IPS-18a (cell line): ENCODE measurements at regions not wholly inside any gene's neighbourhood (a gene's known extent, or its start where the extent isn't known, plus 50 kb on each side); places are given as distances from the start of the nearest gene placed in this dataset.

ENCODE experiments used
- H3K27ac ChIP-seq: one replicate; pipeline ENCODE4 v1.5.1; 2013; ENCODE audit warnings: low read length
- H3K27me3 ChIP-seq: one replicate; pipeline ENCODE4 v1.6.1; 2013; ENCODE audit warnings: mild to moderate bottlenecking, low read length; ENCODE audit not compliant: control insufficient read depth, insufficient read depth
- H3K36me3 ChIP-seq: one replicate; pipeline ENCODE4 v1.6.1; 2013; ENCODE audit warnings: low read depth, low read length; ENCODE audit not compliant: control insufficient read depth
- H3K4me1 ChIP-seq: one replicate; pipeline ENCODE4 v1.6.1; 2013; ENCODE audit warnings: low read depth, low read length; ENCODE audit not compliant: control insufficient read depth
- H3K4me3 ChIP-seq: one replicate; pipeline ENCODE4 v1.5.1; 2013; ENCODE audit warnings: low read length
- H3K9ac ChIP-seq: one replicate; pipeline ENCODE4 v1.6.1; 2013; ENCODE audit warnings: mild to moderate bottlenecking, low read length, moderate library complexity
- H3K9me3 ChIP-seq: one replicate; pipeline ENCODE4 v1.6.1; 2013; ENCODE audit warnings: low read depth, low read length; ENCODE audit not compliant: control insufficient read depth

- Histone ChIP-seq H3K27ac (no peak overlapping the region), H3K4me3 (no peak overlapping the region), H3K9ac (no peak overlapping the region), H3K9me3 (no peaks in the 10 kb centered on the region), H3K36me3 (no peaks in the 10 kb centered on the region), H3K4me1 (no peaks in the 10 kb centered on the region), H3K27me3 (no peaks in the 10 kb centered on the region)
Observed at GRCh38 chr3:159448902-159449301, 539.7 kb upstream of the IL12A start.

DNA sequence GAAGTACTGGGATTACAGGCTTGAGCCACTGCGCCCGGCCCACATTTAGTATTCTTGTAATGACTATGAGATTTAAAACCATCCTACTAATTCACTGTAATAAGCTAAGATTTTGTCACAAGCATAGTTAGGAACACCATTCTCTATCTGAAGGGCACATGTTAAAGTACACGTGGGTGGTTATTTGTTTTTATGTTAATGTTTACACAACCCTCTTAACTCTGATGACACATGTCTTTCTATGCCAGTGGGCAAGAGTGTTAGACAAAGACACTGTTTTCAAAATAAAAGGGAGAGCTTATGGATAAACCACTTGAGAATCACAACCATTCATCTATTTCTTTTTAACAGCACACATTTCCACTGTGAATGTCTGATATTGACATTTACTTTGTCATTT lies 537.6 kb upstream of the IL12A start:
- Histone ChIP-seq H3K9ac (no peak overlapping the region), H3K36me3 (no peaks in the 10 kb centered on the region), H3K27ac (no peak overlapping the region), H3K4me3 (no peak overlapping the region), H3K4me1 (peaks cover 3% of the 10 kb centered on the region), H3K9me3 (no peaks in the 10 kb centered on the region), H3K27me3 (no peaks in the 10 kb centered on the region)

DNA sequence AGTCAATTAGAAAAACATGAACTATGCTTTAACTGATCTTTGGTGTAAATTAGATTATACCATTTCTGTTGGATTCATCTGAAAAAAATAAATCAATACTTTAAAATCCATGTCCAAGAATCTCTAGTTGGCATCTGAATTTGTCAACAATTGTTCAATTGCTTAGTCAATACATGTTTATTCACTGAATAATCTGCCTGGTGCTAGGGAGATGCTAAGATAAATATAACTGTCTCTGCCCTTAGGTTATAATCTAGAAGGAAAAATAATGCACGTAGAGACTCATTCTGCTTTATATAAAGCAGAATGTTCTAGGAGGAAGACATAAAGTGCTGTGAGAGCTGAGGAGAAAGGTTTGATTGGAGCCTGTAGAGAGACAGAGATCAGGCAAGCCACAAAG lies 537.2 kb upstream of the IL12A start:
- H3K4me3 ChIP-seq: no peak overlapping the region
- no peak overlapping the region for H3K9ac ChIP-seq
- H3K4me1 ChIP-seq: peaks cover 3% of the 10 kb centered on the region
- H3K27ac ChIP-seq: no peak overlapping the region
- no peaks in the 10 kb centered on the region for H3K27me3 ChIP-seq
- H3K36me3 ChIP-seq: no peaks in the 10 kb centered on the region
- no peaks in the 10 kb centered on the region for H3K9me3 ChIP-seq

- H3K9ac ChIP-seq: no peak overlapping the region
- no peak overlapping the region for H3K27ac ChIP-seq
- H3K36me3 ChIP-seq: no peaks in the 10 kb centered on the region
- H3K4me1 ChIP-seq: peaks cover 3% of the 10 kb centered on the region
- H3K27me3 ChIP-seq: no peaks in the 10 kb centered on the region
- no peaks in the 10 kb centered on the region for H3K9me3 ChIP-seq
- H3K4me3 ChIP-seq: no peak overlapping the region
Observed at GRCh38 chr3:159453036-159453435, 535.6 kb upstream of the IL12A start.

- Histone ChIP-seq H3K27me3 (no peaks in the 10 kb centered on the region), H3K27ac (no peak overlapping the region), H3K4me3 (no peak overlapping the region), H3K36me3 (no peaks in the 10 kb centered on the region), H3K9ac (no peak overlapping the region), H3K9me3 (no peaks in the 10 kb centered on the region), H3K4me1 (peaks cover 3% of the 10 kb centered on the region)
Observed at GRCh38 chr3:159453945-159454344, 534.7 kb upstream of the IL12A start.

GRCh38 chr3:159455741-159456181 lies 532.9 kb upstream of the IL12A start:
- H3K9me3 ChIP-seq: no peaks in the 10 kb centered on the region
- H3K27me3 ChIP-seq: no peaks in the 10 kb centered on the region
- H3K4me1 ChIP-seq: peaks cover 3% of the 10 kb centered on the region
- no peak overlapping the region for H3K4me3 ChIP-seq
- no peak overlapping the region for H3K9ac ChIP-seq
- no peaks in the 10 kb centered on the region for H3K36me3 ChIP-seq
- no peak overlapping the region for H3K27ac ChIP-seq

DNA sequence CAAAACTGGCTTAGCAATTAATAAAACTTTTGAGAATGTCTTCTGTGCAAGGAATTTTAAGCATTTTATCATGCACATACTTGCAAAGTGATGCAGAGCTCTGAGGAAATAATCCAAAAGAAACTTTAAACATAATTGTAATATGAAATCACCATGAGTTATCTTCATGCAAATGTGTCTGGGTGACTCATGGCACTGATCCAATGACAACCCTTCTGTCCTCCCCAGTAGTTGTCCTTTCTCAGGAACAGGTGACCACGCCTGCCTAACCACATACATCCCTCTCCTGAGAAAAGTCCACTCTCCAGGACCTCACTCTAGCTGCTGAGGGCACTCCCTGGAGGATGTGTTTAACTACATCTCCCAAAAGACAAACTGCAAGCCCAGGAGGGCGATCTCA lies 530.6 kb upstream of the IL12A start:
- no peaks in the 10 kb centered on the region for H3K27me3 ChIP-seq
- H3K4me3 ChIP-seq: no peak overlapping the region
- no peaks in the 10 kb centered on the region for H3K36me3 ChIP-seq
- no peak overlapping the region for H3K9ac ChIP-seq
- peaks cover 3% of the 10 kb centered on the region for H3K4me1 ChIP-seq
- H3K9me3 ChIP-seq: no peaks in the 10 kb centered on the region
- H3K27ac ChIP-seq: no peak overlapping the region

- no peak overlapping the region for H3K9ac ChIP-seq
- H3K4me1 ChIP-seq: peaks cover 3% of the 10 kb centered on the region
- no peak overlapping the region for H3K27ac ChIP-seq
- H3K36me3 ChIP-seq: no peaks in the 10 kb centered on the region
- H3K9me3 ChIP-seq: no peaks in the 10 kb centered on the region
- no peak overlapping the region for H3K4me3 ChIP-seq
- H3K27me3 ChIP-seq: no peaks in the 10 kb centered on the region
Observed at GRCh38 chr3:159458982-159459381, 529.7 kb upstream of the IL12A start.

- no peaks in the 10 kb centered on the region for H3K4me1 ChIP-seq
Observed at GRCh38 chr3:159472611-159473010, 516.0 kb upstream of the IL12A start.

DNA sequence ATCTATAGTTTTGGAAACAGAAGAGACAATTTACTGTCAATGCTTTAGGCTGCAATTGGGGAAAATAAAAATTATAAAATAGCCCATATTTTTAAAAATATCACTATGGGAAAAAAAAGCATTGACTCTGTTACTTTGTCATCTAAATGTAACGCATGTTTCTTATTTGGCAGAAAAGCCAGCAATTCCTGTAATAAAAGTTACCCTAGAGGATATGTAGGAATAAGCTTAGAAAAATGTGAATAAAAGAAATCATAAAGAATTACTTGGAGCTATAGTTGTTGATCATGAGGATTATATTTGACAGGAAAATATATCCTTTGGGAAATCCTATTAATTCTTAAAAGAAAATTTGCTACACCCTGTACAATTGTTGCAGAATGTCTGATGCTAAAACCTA lies 515.4 kb upstream of the IL12A start:
- Histone ChIP-seq H3K9me3 (no peaks in the 10 kb centered on the region), H3K9ac (no peak overlapping the region), H3K4me1 (no peaks in the 10 kb centered on the region), H3K27me3 (no peaks in the 10 kb centered on the region), H3K36me3 (no peaks in the 10 kb centered on the region), H3K27ac (no peak overlapping the region), H3K4me3 (no peak overlapping the region)

More at GRCh38 chr3:159472611-159473010, 516.0 kb upstream of the IL12A start:
- Histone ChIP-seq H3K9ac (no peak overlapping the region), H3K27me3 (no peaks in the 10 kb centered on the region), H3K4me3 (no peak overlapping the region), H3K9me3 (no peaks in the 10 kb centered on the region), H3K27ac (no peak overlapping the region), H3K36me3 (no peaks in the 10 kb centered on the region)

DNA sequence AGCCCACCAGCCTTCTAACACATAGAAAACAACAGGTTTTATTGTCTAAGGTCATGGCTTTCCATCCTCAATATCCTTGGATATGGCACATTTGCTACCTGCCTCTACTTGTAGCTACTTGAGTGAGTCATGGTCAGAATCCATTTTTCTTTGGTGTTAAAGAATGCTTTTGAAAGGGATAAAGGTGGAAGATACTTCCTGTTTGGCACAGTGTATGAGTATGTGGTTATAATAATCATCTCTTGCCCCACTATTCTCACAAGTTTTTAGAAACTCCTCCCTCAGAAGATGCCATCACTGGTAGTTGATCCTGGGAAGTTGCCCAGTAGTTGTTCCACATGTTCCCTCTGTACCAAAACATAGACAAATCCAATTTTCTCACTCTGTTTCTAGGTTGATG lies 508.6 kb upstream of the IL12A start:
- peaks cover 17% of the 10 kb centered on the region for H3K4me1 ChIP-seq
- no peaks in the 10 kb centered on the region for H3K9me3 ChIP-seq
- no peak overlapping the region for H3K4me3 ChIP-seq
- no peak overlapping the region for H3K27ac ChIP-seq
- no peak overlapping the region for H3K9ac ChIP-seq
- no peaks in the 10 kb centered on the region for H3K36me3 ChIP-seq
- H3K27me3 ChIP-seq: no peaks in the 10 kb centered on the region

DNA sequence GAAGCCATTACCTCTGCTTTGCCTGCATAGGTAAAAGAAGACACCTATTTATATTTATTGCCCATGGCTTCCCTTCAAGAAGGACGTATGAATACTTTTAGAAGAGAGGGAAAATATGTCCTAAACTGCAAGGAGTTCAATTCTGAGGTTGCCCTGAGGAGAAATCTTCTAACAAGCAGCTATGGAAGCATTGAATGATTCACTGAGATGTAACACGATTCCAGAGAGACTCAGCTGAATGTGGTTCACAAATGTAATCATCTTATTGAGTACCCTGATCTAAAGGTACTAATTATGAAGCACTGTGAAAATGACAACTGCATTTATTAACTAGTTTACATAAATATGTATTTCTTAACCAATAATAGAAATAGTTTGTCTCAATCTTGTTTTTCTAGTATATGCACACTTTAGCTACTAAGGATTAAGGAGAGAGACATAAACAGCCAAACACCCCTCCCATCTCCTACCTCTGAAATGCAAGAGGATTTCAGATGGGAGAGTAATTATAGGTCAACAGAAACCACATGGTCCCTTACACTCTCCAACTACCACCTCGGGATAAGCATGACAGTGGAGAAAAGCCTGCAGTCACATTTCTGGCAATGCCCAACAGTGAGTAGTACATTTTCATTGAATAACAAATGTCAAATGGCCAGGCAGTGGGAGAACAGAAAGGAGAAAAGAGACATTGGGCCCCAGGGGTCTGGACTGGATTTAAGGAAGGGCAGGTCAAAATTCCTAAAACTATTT lies 506.2 kb upstream of the IL12A start:
- no peaks in the 10 kb centered on the region for H3K36me3 ChIP-seq
- no peak overlapping the region for H3K4me3 ChIP-seq
- peaks cover 17% of the 10 kb centered on the region for H3K4me1 ChIP-seq
- no peak overlapping the region for H3K27ac ChIP-seq
- H3K9me3 ChIP-seq: no peaks in the 10 kb centered on the region
- H3K27me3 ChIP-seq: no peaks in the 10 kb centered on the region
- H3K9ac ChIP-seq: no peak overlapping the region
